ENCODE measurements at regions not wholly inside any gene's neighbourhood (a gene's known extent, or its start where the extent isn't known, plus 50 kb on each side); places are given as distances from the start of the nearest gene placed in this dataset.

DNA sequence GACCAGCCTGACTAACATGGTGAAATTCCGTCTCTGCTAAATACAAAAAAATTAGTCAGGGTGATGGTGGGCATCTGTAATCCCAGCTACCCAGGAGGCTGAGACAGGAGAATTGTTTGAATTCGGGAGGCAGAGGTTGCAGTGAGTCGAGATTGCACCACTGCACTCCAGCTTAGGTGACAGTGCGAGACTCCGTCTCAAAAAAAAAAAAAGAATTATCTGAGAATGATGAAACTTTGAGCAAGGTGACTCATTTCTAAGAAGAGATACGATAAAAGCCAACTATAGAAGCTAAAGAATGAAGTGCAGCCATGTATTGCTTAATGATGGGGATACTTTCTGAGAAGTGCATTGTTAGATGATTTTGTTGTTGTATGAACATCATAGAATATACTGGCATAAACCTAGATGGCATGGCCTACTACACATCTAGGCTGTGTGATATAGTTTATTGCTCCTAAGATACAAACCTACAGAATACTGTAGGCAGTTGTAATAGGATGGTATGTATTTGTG is 64.7 kb downstream of the SNRPE start:
- Histone ChIP-seq H3K4me2 (no peak overlapping the region), H3K79me2 (ENCODE audit: insufficient read depth, low read depth) (no peaks in the 10 kb centered on the region), H3K4me3 (IDR thresholded peaks at IDR 0.05; ENCODE audit: insufficient read depth, low read depth, low read length) (no peak overlapping the region), H3K27ac (no peak overlapping the region), H3K9ac (no peak overlapping the region), H3K36me3 (ENCODE audit: insufficient read depth) (no peaks in the 10 kb centered on the region), H4K20me1 (ENCODE audit: insufficient read depth) (no peaks in the 10 kb centered on the region), H3K27me3 (ENCODE audit: insufficient read depth, low read depth) (no peaks in the 10 kb centered on the region), H2AFZ (ENCODE audit: low read depth) (no peak overlapping the region), H3K4me1 (ENCODE audit: low read depth, poor library complexity, severe bottlenecking) (no peaks in the 10 kb centered on the region)
- TF ChIP-seq CTCF (conservative IDR thresholded peaks at IDR 0.05; ENCODE audit: low read depth, low read length), result no peak

DNA sequence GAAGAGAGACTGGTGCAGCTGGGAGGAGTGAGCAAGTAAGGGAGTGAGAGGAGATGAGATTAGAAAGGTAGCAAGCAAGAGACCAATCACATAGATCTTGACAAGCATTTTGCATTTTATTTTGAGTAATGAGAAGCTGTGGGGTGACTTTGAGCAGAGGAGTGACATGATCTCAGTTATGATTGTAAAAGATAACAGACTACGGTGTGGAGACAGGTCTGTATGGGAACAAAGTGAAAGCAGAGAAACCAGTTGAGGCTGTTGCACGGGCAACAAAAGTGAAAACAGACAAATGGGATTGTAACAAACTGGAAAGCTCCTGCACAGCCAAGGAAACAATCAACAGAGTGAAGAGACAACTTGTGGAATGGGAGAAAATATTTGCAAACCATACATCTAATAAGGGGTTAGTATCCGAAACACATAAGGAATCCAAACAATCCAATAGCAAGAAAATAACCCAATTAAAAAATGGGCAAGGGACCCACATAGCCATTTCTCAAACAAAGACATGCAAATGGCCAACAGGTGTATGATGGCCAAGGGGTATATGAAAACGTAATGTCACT is 68.4 kb downstream of the SNRPE start:
- no peaks in the 10 kb centered on the region for H3K79me2 ChIP-seq (ENCODE audit: insufficient read depth, low read depth)
- H3K4me2 ChIP-seq, result no peak overlapping the region
- TF ChIP-seq CTCF (conservative IDR thresholded peaks at IDR 0.05; ENCODE audit: low read depth, low read length), result no peak
- no peak overlapping the region for H3K4me3 ChIP-seq (IDR thresholded peaks at IDR 0.05; ENCODE audit: insufficient read depth, low read depth, low read length)
- no peaks in the 10 kb centered on the region for H4K20me1 ChIP-seq (ENCODE audit: insufficient read depth)
- no peak overlapping the region for H2AFZ ChIP-seq (ENCODE audit: low read depth)
- no peaks in the 10 kb centered on the region for H3K4me1 ChIP-seq (ENCODE audit: low read depth, poor library complexity, severe bottlenecking)
- H3K9ac ChIP-seq, result no peak overlapping the region
- no peaks in the 10 kb centered on the region for H3K27me3 ChIP-seq (ENCODE audit: insufficient read depth, low read depth)
- no peak overlapping the region for H3K27ac ChIP-seq
- no peaks in the 10 kb centered on the region for H3K36me3 ChIP-seq (ENCODE audit: insufficient read depth)

GRCh38 chr1:203930342-203930741 is 68.9 kb downstream of the SNRPE start:
- no peak overlapping the region for H3K4me2 ChIP-seq

DNA sequence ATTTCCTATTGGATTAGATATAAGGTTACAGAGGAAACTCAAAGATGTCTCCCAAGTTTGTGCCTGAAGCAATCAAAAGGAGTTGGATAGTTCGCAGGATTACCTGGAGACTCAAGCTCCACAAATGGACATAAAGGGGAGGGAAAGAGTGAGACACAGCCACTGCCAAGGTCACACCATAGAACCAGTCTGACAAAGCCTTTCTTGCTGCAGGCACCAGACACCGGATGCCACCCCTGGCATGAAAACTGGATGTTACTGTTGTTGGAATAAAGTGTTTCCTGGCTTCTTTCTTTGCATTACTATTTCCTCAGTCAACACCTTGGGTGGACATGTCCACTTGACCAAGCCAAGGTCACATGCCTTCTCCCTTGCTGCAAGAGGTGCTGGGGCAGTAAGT is 70.6 kb downstream of the SNRPE start:
- Histone ChIP-seq H3K27me3 (ENCODE audit: insufficient read depth, low read depth) (no peaks in the 10 kb centered on the region), H3K9ac (no peak overlapping the region), H4K20me1 (ENCODE audit: insufficient read depth) (no peaks in the 10 kb centered on the region; the same call in 1 of the 2 replicates), H3K79me2 (ENCODE audit: insufficient read depth, low read depth) (no peaks in the 10 kb centered on the region), H3K4me1 (ENCODE audit: low read depth, poor library complexity, severe bottlenecking) (no peaks in the 10 kb centered on the region), H3K4me3 (IDR thresholded peaks at IDR 0.05; ENCODE audit: insufficient read depth, low read depth, low read length) (no peak overlapping the region), H3K36me3 (ENCODE audit: insufficient read depth) (no peaks in the 10 kb centered on the region), H3K27ac (no peak overlapping the region), H2AFZ (ENCODE audit: low read depth) (no peak overlapping the region), H3K4me2 (no peak overlapping the region)
- TF ChIP-seq CTCF (conservative IDR thresholded peaks at IDR 0.05; ENCODE audit: low read depth, low read length), result no peak

More at GRCh38 chr1:203930342-203930741, 68.9 kb downstream of the SNRPE start:
- Histone ChIP-seq H3K9ac (no peak overlapping the region), H3K36me3 (ENCODE audit: insufficient read depth) (no peaks in the 10 kb centered on the region), H3K27ac (no peak overlapping the region), H3K4me3 (IDR thresholded peaks at IDR 0.05; ENCODE audit: insufficient read depth, low read depth, low read length) (no peak overlapping the region), H4K20me1 (ENCODE audit: insufficient read depth) (no peaks in the 10 kb centered on the region), H3K4me1 (ENCODE audit: low read depth, poor library complexity, severe bottlenecking) (no peaks in the 10 kb centered on the region), H2AFZ (ENCODE audit: low read depth) (no peak overlapping the region), H3K27me3 (ENCODE audit: insufficient read depth, low read depth) (no peaks in the 10 kb centered on the region), H3K79me2 (ENCODE audit: insufficient read depth, low read depth) (no peaks in the 10 kb centered on the region)
- TF ChIP-seq CTCF (conservative IDR thresholded peaks at IDR 0.05; ENCODE audit: low read depth, low read length), result no peak

Data from KMS-11 (cell line).